ENCODE measurements at regions not wholly inside any gene's neighbourhood (a gene's known extent, or its start where the extent isn't known, plus 50 kb on each side); places are given as distances from the start of the nearest gene placed in this dataset.

GRCh38 chr15:95119041-95119610 is 887.8 kb downstream of the MCTP2 start:
- TF ChIP-seq ARNTL (CRISPR knock-in tag; IDR thresholded peaks at IDR 0.05; ENCODE audit: borderline replicate concordance, low read depth), result no peak
- TF ChIP-seq RARB (CRISPR knock-in tag; IDR thresholded peaks at IDR 0.05), result no peak
- TF ChIP-seq, protein P1, sequence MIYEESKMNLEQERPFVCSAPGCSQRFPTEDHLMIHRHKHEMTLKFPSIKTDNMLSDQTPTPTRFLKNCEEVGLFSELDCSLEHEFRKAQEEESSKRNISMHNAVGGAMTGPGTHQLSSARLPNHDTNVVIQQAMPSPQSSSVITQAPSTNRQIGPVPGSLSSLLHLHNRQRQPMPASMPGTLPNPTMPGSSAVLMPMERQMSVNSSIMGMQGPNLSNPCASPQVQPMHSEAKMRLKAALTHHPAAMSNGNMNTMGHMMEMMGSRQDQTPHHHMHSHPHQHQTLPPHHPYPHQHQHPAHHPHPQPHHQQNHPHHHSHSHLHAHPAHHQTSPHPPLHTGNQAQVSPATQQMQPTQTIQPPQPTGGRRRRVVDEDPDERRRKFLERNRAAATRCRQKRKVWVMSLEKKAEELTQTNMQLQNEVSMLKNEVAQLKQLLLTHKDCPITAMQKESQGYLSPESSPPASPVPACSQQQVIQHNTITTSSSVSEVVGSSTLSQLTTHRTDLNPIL (CRISPR knock-in tag; IDR thresholded peaks at IDR 0.05; ENCODE audit: low read depth), result no peak
- TF ChIP-seq GLIS3 (CRISPR knock-in tag; IDR thresholded peaks at IDR 0.05), result no peak

Measured in SK-N-SH treated with all-trans-retinoic acid at 6 μM for 48 hours (cell line).